ENCODE measurements at regions not wholly inside any gene's neighbourhood (a gene's known extent, or its start where the extent isn't known, plus 50 kb on each side); places are given as distances from the start of the nearest gene placed in this dataset.

DNA sequence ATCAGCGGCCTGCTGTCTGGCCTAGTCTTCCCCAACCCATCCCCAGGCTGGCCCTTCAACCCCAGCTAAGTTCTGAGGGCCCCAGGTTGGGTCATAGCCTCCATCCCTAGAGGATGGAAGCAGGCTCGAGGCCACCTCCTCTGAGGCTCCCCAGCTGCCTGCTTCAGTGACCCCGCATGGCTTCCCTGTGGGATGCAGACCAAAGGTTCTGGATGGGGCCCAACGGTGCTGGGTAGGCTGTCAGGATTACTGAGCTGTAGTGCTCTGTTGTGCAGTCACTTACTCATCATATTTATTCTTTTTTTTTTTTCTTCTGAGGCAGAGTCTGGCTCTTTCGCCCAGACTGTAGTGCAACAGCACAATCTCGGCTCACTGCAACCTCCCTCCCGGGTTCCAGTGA, 92.0 kb downstream of the IRF2BPL start:
- Mint-ChIP-seq H3K27me3 (ENCODE audit: low read depth) (no peaks in the 10 kb centered on the region), H3K27ac (no peak overlapping the region), H3K36me3 (ENCODE audit: low read depth) (no peaks in the 10 kb centered on the region), H3K9me3 (no peaks in the 10 kb centered on the region), H3K4me1 (ENCODE audit: low read depth) (peaks cover 12% of the 10 kb centered on the region), H3K4me3 (no peak overlapping the region)
- CTCF ChIA-PET = interaction anchor here (0.8 to 3.0 kb wide), 5 partner anchors 23 to 159 kb away, joined by 3 to 16 read pairs (median 5); no protein-coding TSS in a partner anchor
- no peak for DNase-seq
- intact Hi-C loops (cut with micrococcal nuclease) = no loop called here

DNA sequence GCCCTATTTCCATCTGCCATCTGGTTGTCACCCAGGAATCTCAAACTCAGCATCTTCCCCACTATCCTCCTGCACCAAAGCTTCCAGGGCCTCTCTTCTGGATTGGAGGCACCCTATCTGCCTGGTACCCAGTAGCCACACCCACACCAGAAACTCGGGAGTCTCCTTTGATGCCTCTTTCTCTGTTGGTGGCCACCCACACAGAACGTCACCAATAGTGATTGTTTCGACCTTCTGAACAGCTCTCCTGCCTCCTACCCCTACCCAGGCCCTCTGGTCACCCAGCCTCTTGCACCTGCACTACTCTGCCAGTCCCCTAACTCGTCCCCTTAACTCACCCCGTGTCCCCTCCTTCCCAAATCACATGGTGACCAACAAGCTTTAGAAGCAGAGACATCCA, 95.0 kb downstream of the IRF2BPL start:
- no peaks in the 10 kb centered on the region for H3K9me3 Mint-ChIP-seq
- no peak for DNase-seq
- H3K36me3 Mint-ChIP-seq (ENCODE audit: low read depth) = no peaks in the 10 kb centered on the region
- intact Hi-C loops (cut with micrococcal nuclease) = no loop called here
- no peak overlapping the region for H3K27ac Mint-ChIP-seq
- peaks cover 40% of the 10 kb centered on the region for H3K4me1 Mint-ChIP-seq (ENCODE audit: low read depth)
- no peaks in the 10 kb centered on the region for H3K27me3 Mint-ChIP-seq (ENCODE audit: low read depth)
- no peak overlapping the region for H3K4me3 Mint-ChIP-seq
- CTCF ChIA-PET = interaction anchor here (0.6 to 1.7 kb wide), 5 partner anchors 12 to 159 kb away, joined by 3 to 5 read pairs (median 3); no protein-coding TSS in a partner anchor

DNA sequence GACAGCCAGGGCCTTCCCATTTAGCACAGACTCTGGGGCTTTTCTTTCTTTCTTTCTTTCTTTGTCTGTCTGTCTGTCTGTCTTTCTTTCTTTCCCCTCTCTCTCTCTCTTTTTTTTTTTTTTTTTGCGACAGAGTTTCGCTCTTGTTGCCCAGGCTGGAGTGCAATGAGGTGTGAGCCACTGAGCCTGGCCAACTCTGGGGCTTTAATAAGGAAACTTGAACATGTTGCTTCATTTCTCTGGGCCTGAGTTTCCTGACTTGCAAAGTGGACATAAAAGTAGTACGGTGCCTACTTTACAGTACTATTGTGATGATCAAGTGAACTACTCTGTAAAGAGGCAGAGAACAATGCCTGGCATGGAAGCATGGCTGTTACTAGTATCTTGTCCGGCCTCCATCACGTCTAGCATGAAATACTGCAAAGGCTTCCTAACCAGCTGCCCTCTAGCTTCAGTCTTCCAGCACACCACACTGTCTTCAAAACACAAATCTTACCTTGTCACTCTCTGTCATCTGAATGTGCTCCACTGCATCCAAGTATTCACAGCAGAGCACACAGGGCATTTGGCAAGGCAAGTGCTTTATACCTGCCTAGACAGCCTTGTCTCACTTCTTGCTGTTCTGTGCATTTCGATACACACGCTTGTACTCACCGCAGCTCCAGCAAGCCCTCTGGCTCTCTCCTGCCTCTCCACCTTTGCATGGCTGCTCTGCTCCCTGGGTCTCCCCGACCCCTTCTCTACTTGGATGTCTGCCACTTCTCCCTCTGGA, 96.7 kb downstream of the IRF2BPL start:
- Mint-ChIP-seq H3K4me1 (ENCODE audit: low read depth) (peaks cover 55% of the 10 kb centered on the region), H3K4me3 (no peak overlapping the region), H3K27ac (no peak overlapping the region), H3K36me3 (ENCODE audit: low read depth) (no peaks in the 10 kb centered on the region), H3K9me3 (no peaks in the 10 kb centered on the region), H3K27me3 (ENCODE audit: low read depth) (no peaks in the 10 kb centered on the region)
- DNase-seq = no peak
- intact Hi-C loops (cut with micrococcal nuclease) = no loop called here
- CTCF ChIA-PET = interaction anchor here (1.0 to 1.4 kb wide), 4 partner anchors 15 to 139 kb away, joined by 3 to 4 read pairs (median 3); no protein-coding TSS in a partner anchor

DNA sequence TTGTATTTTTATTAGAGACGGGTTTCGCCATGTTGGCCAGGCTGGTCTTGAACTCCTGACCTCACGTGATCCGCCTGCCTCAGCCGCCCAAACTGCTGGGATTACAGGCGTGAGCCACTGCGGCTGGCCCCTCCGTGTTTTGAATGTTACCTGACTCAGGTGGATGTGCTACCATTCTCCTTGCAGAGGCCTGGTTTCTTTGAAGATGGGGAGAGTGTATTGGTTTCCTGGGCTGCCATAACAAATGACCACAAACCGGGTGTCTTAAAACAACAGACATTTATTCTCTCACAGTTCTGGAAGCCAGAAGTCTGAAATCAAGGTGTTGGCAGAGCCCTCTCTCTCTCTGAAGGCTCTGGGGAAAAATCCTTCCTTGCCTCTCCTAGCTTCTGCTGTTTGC, 98.0 kb downstream of the IRF2BPL start:
- no peaks in the 10 kb centered on the region for H3K36me3 Mint-ChIP-seq (ENCODE audit: low read depth)
- CTCF ChIA-PET = interaction anchor here (0.8 to 3.3 kb wide), 9 partner anchors 11 to 123 kb away, joined by 3 to 16 read pairs (median 4); no protein-coding TSS in a partner anchor
- intact Hi-C loops (cut with micrococcal nuclease) = loop anchor here (1.0 kb wide), 5 partner anchors 10 to 48 kb away; no protein-coding TSS in a partner anchor
- H3K4me3 Mint-ChIP-seq = no peak overlapping the region
- no peak for DNase-seq
- no peaks in the 10 kb centered on the region for H3K9me3 Mint-ChIP-seq
- H3K27me3 Mint-ChIP-seq (ENCODE audit: low read depth) = no peaks in the 10 kb centered on the region
- H3K27ac Mint-ChIP-seq = peak overlapping the region; percentile 72
- peaks cover 66% of the 10 kb centered on the region for H3K4me1 Mint-ChIP-seq (ENCODE audit: low read depth)

DNA sequence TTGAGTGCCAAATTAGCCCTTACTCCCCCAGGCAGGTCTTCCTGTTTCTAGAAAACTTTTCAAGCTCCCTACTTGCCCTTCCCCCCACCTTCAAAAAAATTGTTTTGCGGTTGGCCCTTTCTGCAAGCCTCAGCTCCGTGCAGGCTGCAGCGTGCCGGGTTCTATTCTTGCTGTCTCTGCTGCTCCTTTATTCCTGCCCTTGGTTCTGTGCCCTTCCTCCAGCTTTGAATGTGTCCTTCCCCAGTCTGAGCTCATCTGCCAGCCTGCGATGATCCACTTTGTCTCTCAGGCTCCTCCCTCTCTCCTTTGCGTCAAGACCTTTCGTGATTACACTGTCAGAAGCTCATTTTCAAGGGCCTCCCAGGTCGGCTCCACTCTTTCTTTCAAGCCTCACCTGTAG, 98.6 kb downstream of the IRF2BPL start:
- peak overlapping the region; percentile 72 for H3K27ac Mint-ChIP-seq
- no peaks in the 10 kb centered on the region for H3K27me3 Mint-ChIP-seq (ENCODE audit: low read depth)

DNA sequence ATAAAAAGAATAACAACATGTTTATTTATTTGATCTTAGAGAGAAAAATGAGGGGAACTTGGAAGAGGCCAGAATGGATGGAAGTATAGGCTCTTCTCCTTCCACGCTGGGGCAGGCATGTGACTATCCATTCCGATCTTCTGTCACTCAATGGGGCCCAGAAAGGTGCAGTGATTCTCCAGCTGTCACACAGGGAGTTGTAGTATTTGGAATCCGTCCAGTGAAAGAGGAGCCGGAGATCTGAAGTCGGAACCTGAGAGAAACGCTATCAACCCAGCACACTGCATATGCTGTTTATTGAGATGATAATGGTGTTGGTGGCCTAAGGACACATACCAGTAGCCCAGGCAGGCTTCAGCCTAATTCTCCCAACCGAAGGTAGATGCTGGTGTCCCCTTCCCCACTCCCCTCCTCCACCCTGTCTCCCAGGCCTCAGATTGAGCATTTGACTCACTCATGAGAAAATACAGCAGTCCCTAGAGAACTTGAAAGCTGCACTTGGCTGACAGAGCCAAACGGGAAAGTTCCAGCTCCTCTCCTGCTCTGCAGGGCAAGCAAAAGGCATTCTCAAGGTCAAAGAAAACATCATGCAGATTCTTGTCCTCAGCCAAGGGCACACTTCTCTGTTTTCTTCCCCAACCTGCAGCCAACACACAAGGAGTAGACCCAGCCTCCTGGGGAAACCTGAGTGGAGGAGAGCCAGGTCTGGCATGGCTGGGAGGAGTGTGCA, 100.4 kb downstream of the IRF2BPL start:
- Mint-ChIP-seq H3K9me3 (no peaks in the 10 kb centered on the region), H3K4me1 (ENCODE audit: low read depth) (peaks cover 72% of the 10 kb centered on the region), H3K27ac (no peak overlapping the region), H3K36me3 (ENCODE audit: low read depth) (no peaks in the 10 kb centered on the region), H3K4me3 (no peak overlapping the region), H3K27me3 (ENCODE audit: low read depth) (no peaks in the 10 kb centered on the region)
- CTCF ChIA-PET = interaction anchor here (0.5 to 3.3 kb wide), 6 partner anchors 14 to 125 kb away, joined by 3 to 16 read pairs (median 6); no protein-coding TSS in a partner anchor
- intact Hi-C loops (cut with micrococcal nuclease) = no loop called here
- no peak for DNase-seq

More for the DNA sequence above, 98.6 kb downstream of the IRF2BPL start:
- peak overlapping the region; percentile 58 for H3K4me3 Mint-ChIP-seq
- CTCF ChIA-PET = interaction anchor here (0.6 to 3.3 kb wide), 17 partner anchors 10 to 283 kb away, joined by 3 to 16 read pairs (median 5); no protein-coding TSS in a partner anchor
- peak; percentile 85 for DNase-seq
- peaks cover 70% of the 10 kb centered on the region for H3K4me1 Mint-ChIP-seq (ENCODE audit: low read depth)
- intact Hi-C loops (cut with micrococcal nuclease) = loop anchor here (1.0 kb wide), 5 partner anchors 10 to 48 kb away; no protein-coding TSS in a partner anchor
- no peaks in the 10 kb centered on the region for H3K9me3 Mint-ChIP-seq
- H3K36me3 Mint-ChIP-seq (ENCODE audit: low read depth) = no peaks in the 10 kb centered on the region

DNA sequence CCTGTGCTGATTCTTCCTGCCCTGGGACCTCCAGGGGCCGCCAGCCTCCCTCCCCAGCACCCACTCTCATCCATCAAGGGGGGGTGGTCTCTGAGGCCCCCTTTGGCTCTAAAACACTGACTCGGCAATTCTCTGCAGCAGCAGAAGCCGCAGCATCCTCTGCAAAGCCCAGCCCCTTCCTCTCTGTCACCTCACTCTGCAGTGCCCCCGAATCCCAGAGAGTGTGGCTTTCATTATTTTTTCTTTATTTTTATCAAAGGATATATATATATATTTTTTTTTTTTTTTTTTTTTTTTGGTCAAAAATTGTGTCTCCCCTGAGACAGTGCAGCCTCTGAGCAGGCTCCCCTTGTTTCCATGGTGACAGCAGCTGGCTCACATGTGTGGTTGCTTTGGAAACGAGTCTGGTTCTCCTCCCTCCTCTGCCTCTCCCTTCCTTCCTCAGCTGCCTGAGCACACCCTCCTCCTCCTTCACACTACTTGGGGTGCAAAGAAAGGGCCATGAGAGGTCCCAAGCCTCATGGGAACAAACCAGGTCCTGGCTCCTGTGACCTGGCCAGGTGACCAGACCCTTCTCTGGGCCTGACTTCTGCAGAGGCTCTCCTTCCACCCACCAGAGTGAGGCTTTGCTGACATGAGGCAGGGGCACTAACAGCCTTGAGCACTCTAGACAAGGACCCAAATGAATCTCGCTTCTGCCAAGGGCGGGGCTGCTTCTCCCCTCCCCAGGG, 100.5 kb downstream of the LRRC74A start:
- Mint-ChIP-seq H3K27me3 (ENCODE audit: low read depth) (no peaks in the 10 kb centered on the region), H3K4me1 (ENCODE audit: low read depth) (peaks cover 80% of the 10 kb centered on the region), H3K9me3 (no peaks in the 10 kb centered on the region), H3K4me3 (peak overlapping the region; percentile 29), H3K36me3 (ENCODE audit: low read depth) (no peaks in the 10 kb centered on the region), H3K27ac (no peak overlapping the region)
- intact Hi-C loops (cut with micrococcal nuclease) = no loop called here
- peak; percentile 78 for DNase-seq
- CTCF ChIA-PET = interaction anchor here (0.7 to 2.2 kb wide), 6 partner anchors 8 to 126 kb away, joined by 3 to 8 read pairs (median 3); no protein-coding TSS in a partner anchor

DNA sequence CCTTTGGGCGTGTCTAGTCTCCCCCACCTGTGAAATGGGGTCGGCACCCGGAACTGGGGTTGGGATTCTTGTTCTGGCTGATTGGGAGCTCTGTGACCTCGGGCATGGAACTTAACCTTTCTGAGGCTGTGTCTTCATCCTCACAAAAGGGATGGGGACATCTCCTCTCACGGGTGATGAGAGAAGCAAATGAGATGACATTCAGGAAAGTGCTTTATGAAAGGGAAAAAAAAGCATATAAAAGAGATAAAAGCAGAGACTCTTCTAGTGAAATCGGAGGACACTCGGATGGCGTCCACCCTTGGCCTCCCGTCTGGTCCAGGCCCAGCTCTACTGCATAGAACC, 98.9 kb downstream of the LRRC74A start:
- no peak overlapping the region for H3K4me3 Mint-ChIP-seq
- H3K36me3 Mint-ChIP-seq (ENCODE audit: low read depth) = no peaks in the 10 kb centered on the region
- peaks cover 76% of the 10 kb centered on the region for H3K4me1 Mint-ChIP-seq (ENCODE audit: low read depth)
- H3K27ac Mint-ChIP-seq = no peak overlapping the region
- no peaks in the 10 kb centered on the region for H3K9me3 Mint-ChIP-seq
- intact Hi-C loops (cut with micrococcal nuclease) = no loop called here
- no peak for DNase-seq
- CTCF ChIA-PET = interaction anchor here (1.1 to 4.5 kb wide), 3 partner anchors 12 to 128 kb away, joined by 3 to 36 read pairs (median 3); no protein-coding TSS in a partner anchor
- no peaks in the 10 kb centered on the region for H3K27me3 Mint-ChIP-seq (ENCODE audit: low read depth)

DNA sequence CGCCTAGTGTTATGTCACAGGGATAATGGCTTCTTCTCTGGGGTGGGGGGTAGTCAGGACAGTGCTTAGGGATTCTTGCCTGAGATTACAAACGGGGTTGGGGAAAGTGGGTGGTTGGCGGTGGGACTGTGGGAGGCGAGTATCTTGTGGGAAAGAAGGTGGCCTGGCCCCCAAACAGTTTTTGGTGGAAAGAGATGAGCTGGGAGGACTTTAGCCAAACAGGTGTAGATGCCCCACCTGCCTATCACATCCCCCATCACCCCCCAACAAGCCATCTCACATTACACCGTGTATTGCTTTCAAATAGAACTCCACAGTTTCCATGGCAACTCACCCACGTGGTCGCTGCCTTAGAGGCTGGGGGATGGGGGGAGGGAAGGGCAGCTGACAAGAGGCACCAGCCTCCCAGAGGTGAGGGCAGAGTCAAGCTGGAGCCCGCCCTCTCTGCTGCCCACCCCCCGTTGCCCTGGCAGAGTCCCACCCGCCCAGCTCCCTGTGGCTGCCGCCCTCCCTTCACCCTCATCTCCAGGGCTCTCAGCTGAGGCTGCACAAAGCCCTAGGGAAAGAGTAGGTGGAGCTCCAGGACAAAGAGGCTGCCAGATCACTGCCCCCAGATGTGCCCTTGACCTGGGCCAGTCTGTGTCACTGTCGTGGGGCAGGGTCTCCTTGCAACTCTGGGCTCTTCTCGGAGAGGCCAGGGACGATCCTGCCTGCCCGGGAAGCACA, 98.3 kb downstream of the LRRC74A start:
- Mint-ChIP-seq H3K27ac (no peak overlapping the region), H3K36me3 (ENCODE audit: low read depth) (no peaks in the 10 kb centered on the region), H3K4me3 (no peak overlapping the region), H3K27me3 (ENCODE audit: low read depth) (no peaks in the 10 kb centered on the region), H3K9me3 (no peaks in the 10 kb centered on the region), H3K4me1 (ENCODE audit: low read depth) (peaks cover 76% of the 10 kb centered on the region)
- CTCF ChIA-PET = interaction anchor here (0.6 to 4.5 kb wide), 3 partner anchors 11 to 128 kb away, joined by 3 to 36 read pairs (median 3); no protein-coding TSS in a partner anchor
- intact Hi-C loops (cut with micrococcal nuclease) = no loop called here
- DNase-seq = peak; percentile 34

DNA sequence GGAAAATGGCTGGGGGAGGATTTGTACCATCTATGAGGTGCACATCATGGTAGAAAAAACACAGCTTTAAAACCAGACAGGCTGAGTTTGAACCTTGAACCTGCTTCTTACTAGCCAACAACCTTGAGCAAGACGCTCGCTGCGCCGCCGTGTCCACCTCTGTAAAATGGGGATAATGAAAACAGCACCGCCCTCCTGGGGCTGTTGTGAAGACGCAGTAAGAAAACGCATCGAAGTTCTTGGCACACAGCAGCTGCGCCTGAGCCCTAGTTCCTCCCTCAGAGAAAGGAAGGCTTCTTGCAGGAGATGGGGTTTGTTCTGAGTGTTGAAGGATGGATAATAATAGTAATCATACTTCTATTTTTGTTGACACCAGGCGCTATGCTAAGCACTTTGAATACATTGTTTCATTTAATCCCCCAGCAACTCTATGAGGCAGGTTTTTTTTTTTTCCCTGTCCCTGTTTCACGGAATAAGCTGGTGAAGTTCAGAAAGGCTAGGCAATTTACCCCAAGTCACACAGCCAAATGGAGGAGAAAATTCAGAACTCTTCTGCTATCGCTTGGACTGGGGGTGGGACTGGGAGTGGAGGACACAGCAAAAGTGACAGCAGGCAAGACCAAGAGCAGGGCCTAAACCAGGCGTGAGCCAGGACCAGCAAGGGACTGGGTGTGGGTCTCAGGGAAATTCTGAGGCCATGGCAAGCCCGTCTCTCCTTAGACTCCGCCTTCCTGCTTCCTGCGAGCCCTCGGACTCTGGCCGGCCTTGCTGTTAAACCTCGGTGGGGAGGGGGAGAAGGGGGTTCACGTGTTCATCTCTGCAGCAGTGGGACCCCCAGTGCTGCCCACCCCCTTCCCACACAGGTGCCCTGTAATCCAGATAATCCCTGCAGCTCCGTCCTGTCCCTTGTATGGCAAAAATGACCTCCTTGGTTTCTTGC, 97.5 kb downstream of the LRRC74A start:
- Mint-ChIP-seq H3K36me3 (ENCODE audit: low read depth) (no peaks in the 10 kb centered on the region), H3K27ac (no peak overlapping the region), H3K27me3 (ENCODE audit: low read depth) (no peaks in the 10 kb centered on the region), H3K4me3 (no peak overlapping the region), H3K9me3 (no peaks in the 10 kb centered on the region), H3K4me1 (ENCODE audit: low read depth) (peaks cover 75% of the 10 kb centered on the region)
- no peak for DNase-seq
- intact Hi-C loops (cut with micrococcal nuclease) = no loop called here
- CTCF ChIA-PET = interaction anchor here (0.6 to 15.2 kb wide), 4 partner anchors 10 to 129 kb away, joined by 3 to 299 read pairs (median 20); no protein-coding TSS in a partner anchor
